ENCODE measurements at regions not wholly inside any gene's neighbourhood (a gene's known extent, or its start where the extent isn't known, plus 50 kb on each side); places are given as distances from the start of the nearest gene placed in this dataset.

DNA sequence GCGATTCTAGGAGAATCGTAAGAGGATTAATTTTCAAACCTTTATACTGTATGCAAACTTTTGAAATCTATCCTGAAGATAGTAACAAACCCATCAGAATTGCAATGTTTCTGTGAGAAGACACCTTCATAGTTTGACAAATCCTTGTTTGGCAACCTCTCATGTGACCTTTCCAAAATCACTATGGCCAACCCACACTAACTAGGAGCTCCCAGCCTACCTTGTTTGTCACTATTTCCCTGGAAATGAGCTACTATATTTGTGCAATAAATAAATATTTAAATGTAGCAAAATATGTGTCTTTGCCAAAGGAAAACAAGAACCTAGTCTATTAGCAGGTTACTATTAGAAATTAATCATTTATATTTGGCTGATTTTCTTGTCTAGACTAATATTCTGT is 173.7 kb downstream of the PPP1R2C start:
- Histone ChIP-seq H3K4me3 (ENCODE audit: insufficient read depth, low read length, poor library complexity, severe bottlenecking) (no peak overlapping the region), H3K9me3 (ENCODE audit: insufficient read depth, low read length) (no peaks in the 10 kb centered on the region), H3K9me2 (replicated peaks; ENCODE audit: insufficient read depth, low read length) (no peaks in the 10 kb centered on the region), H4K20me1 (ENCODE audit: low read depth, low read length) (no peaks in the 10 kb centered on the region), H3K79me2 (ENCODE audit: insufficient read depth, low read length) (no peaks in the 10 kb centered on the region), H2AFZ (ENCODE audit: low read depth, low read length, severe bottlenecking) (no peak overlapping the region), H3K9ac (ENCODE audit: low read length) (no peak overlapping the region), H3K36me3 (ENCODE audit: low read length) (no peaks in the 10 kb centered on the region), H3K27ac (ENCODE audit: low read depth, low read length) (no peak overlapping the region), H3K27me3 (ENCODE audit: low read length) (no peaks in the 10 kb centered on the region), H3K4me2 (ENCODE audit: low read depth, low read length, poor library complexity, severe bottlenecking) (no peak overlapping the region), H3F3A (ENCODE audit: insufficient read depth) (no peaks in the 10 kb centered on the region)
- TF ChIP-seq, protein P1, sequence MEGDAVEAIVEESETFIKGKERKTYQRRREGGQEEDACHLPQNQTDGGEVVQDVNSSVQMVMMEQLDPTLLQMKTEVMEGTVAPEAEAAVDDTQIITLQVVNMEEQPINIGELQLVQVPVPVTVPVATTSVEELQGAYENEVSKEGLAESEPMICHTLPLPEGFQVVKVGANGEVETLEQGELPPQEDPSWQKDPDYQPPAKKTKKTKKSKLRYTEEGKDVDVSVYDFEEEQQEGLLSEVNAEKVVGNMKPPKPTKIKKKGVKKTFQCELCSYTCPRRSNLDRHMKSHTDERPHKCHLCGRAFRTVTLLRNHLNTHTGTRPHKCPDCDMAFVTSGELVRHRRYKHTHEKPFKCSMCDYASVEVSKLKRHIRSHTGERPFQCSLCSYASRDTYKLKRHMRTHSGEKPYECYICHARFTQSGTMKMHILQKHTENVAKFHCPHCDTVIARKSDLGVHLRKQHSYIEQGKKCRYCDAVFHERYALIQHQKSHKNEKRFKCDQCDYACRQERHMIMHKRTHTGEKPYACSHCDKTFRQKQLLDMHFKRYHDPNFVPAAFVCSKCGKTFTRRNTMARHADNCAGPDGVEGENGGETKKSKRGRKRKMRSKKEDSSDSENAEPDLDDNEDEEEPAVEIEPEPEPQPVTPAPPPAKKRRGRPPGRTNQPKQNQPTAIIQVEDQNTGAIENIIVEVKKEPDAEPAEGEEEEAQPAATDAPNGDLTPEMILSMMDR (IDR thresholded peaks at IDR 0.05; ENCODE audit: insufficient read depth, low read length, poor library complexity, severe bottlenecking), result no peak
- TF ChIP-seq EZH2phosphoT487 (conservative IDR thresholded peaks at IDR 0.05; ENCODE audit: low read length), result no peak

DNA sequence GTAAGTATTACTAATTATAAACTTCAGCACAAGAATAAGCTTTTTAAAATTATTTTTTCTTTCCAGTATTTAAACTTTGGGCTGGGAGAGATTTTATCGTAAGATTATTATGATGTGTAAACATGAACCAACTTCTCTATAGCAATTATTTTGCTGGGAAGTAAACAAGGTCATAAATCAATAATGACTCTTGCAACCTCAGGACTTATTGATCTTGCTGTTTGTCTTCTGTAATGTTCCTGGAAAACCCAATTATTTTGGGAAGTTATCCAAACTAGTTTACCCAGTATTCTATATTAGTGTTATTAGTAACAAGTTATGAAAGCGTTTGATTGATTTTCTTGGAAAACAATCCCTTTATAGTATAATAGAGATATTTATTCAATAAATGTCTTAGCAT is 174.9 kb downstream of the PPP1R2C start:
- no peaks in the 10 kb centered on the region for H3K79me2 ChIP-seq (ENCODE audit: insufficient read depth, low read length)
- H3K9me3 ChIP-seq (ENCODE audit: insufficient read depth, low read length), result no peaks in the 10 kb centered on the region
- no peak overlapping the region for H3K9ac ChIP-seq (ENCODE audit: low read length)
- no peak overlapping the region for H3K4me2 ChIP-seq (ENCODE audit: low read depth, low read length, poor library complexity, severe bottlenecking)
- no peaks in the 10 kb centered on the region for H3K9me2 ChIP-seq (replicated peaks; ENCODE audit: insufficient read depth, low read length)
- no peaks in the 10 kb centered on the region for H3K36me3 ChIP-seq (ENCODE audit: low read length)
- no peak overlapping the region for H2AFZ ChIP-seq (ENCODE audit: low read depth, low read length, severe bottlenecking)
- H3F3A ChIP-seq (ENCODE audit: insufficient read depth), result no peaks in the 10 kb centered on the region
- no peaks in the 10 kb centered on the region for H3K27me3 ChIP-seq (ENCODE audit: low read length)
- H3K27ac ChIP-seq (ENCODE audit: low read depth, low read length), result no peak overlapping the region
- H3K4me3 ChIP-seq (ENCODE audit: insufficient read depth, low read length, poor library complexity, severe bottlenecking), result no peak overlapping the region
- TF ChIP-seq, protein P1 (IDR thresholded peaks at IDR 0.05; ENCODE audit: insufficient read depth, low read length, poor library complexity, severe bottlenecking), result no peak
- TF ChIP-seq EZH2phosphoT487 (conservative IDR thresholded peaks at IDR 0.05; ENCODE audit: low read length), result no peak
- no peaks in the 10 kb centered on the region for H4K20me1 ChIP-seq (ENCODE audit: low read depth, low read length)

DNA sequence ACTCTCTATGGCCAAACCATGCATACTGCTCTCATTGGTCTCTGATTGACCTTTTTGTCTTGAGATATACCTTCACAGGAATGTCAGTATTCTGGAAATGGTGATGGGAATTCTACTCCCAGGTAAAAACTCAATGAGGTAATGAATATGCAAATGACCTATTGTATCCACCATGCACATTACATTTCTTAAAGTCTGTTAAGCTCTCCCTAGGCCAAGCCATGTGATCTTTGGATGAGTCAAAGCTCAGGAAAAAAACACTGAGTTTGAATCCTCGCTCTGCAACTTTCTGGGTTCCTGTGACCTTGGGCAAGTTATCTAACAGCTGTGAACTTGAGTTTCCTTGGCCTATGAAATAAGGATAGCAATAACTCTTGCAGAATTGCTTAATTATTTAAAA is 175.4 kb downstream of the PPP1R2C start:
- Histone ChIP-seq H2AFZ (ENCODE audit: low read depth, low read length, severe bottlenecking) (no peak overlapping the region), H3K9me3 (ENCODE audit: insufficient read depth, low read length) (no peaks in the 10 kb centered on the region), H3K27me3 (ENCODE audit: low read length) (no peaks in the 10 kb centered on the region), H3F3A (ENCODE audit: insufficient read depth) (no peaks in the 10 kb centered on the region), H3K4me2 (ENCODE audit: low read depth, low read length, poor library complexity, severe bottlenecking) (no peak overlapping the region), H3K9me2 (replicated peaks; ENCODE audit: insufficient read depth, low read length) (no peaks in the 10 kb centered on the region), H3K9ac (ENCODE audit: low read length) (no peak overlapping the region), H4K20me1 (ENCODE audit: low read depth, low read length) (no peaks in the 10 kb centered on the region), H3K36me3 (ENCODE audit: low read length) (no peaks in the 10 kb centered on the region), H3K4me3 (ENCODE audit: insufficient read depth, low read length, poor library complexity, severe bottlenecking) (no peak overlapping the region), H3K27ac (ENCODE audit: low read depth, low read length) (no peak overlapping the region), H3K79me2 (ENCODE audit: insufficient read depth, low read length) (no peaks in the 10 kb centered on the region)
- TF ChIP-seq EZH2phosphoT487 (conservative IDR thresholded peaks at IDR 0.05; ENCODE audit: low read length), result no peak
- TF ChIP-seq, protein P1 (IDR thresholded peaks at IDR 0.05; ENCODE audit: insufficient read depth, low read length, poor library complexity, severe bottlenecking), result no peak

All from SU-DHL-6 (cell line).